GM06990 (cell line): ENCODE measurements at regions not wholly inside any gene's neighbourhood (a gene's known extent, or its start where the extent isn't known, plus 50 kb on each side); places are given as distances from the start of the nearest gene placed in this dataset.

Experiments used
- DNase-seq: peaks from one replicate; pipeline ENCODE4 v3.0.0-alpha.2; 2011; ENCODE audit not compliant: insufficient read length; ENCODE audit errors: extremely low read depth
- H3K27me3 ChIP-seq: replicated peaks from 2 replicates; pipeline ENCODE4 v1.6.0; 2011; ENCODE audit warnings: low read length; ENCODE audit not compliant: control insufficient read depth, insufficient read depth
- H3K36me3 ChIP-seq: 2 replicates; pipeline ENCODE4 v1.5.1; 2011; ENCODE audit warnings: low read length; ENCODE audit not compliant: control insufficient read depth, insufficient read depth
- H3K4me3 ChIP-seq: replicated peaks from 2 replicates; pipeline ENCODE4 v1.5.1; 2011; ENCODE audit warnings: low read depth, mild to moderate bottlenecking, control low read depth, low read length
- CTCF ChIP-seq: IDR thresholded peaks from 2 replicates; pipeline ENCODE4 v1.5.1; 2011; ENCODE audit warnings: low read length, control low read depth, mild to moderate bottlenecking, inconsistent platforms; ENCODE audit not compliant: insufficient read depth, poor library complexity, severe bottlenecking

GRCh38 chr3:59380146-59380545 is 330.3 kb upstream of the CFAP20DC start:
- Histone ChIP-seq H3K36me3 (no peaks in the 10 kb centered on the region), H3K4me3 (no peak overlapping the region), H3K27me3 (no peaks in the 10 kb centered on the region)
- no peak for TF ChIP-seq CTCF
- DNase-seq: no peak

- Histone ChIP-seq H3K4me3 (no peak overlapping the region), H3K27me3 (no peaks in the 10 kb centered on the region), H3K36me3 (no peaks in the 10 kb centered on the region)
- peak; percentile 7 for TF ChIP-seq CTCF
- peak; percentile 81 for DNase-seq
Observed at GRCh38 chr3:59374818-59375211, 325.0 kb upstream of the CFAP20DC start.

- no peak for DNase-seq
- no peaks in the 10 kb centered on the region for H3K36me3 ChIP-seq
- no peak overlapping the region for H3K4me3 ChIP-seq
- H3K27me3 ChIP-seq: no peaks in the 10 kb centered on the region
- TF ChIP-seq CTCF: no peak
Observed at GRCh38 chr3:59374091-59374817, 324.4 kb upstream of the CFAP20DC start.

- no peak for TF ChIP-seq CTCF
- H3K36me3 ChIP-seq: no peaks in the 10 kb centered on the region
- H3K27me3 ChIP-seq: no peaks in the 10 kb centered on the region
- H3K4me3 ChIP-seq: no peak overlapping the region
- no peak for DNase-seq
Observed at GRCh38 chr3:59372346-59372745, 322.5 kb upstream of the CFAP20DC start.

- no peaks in the 10 kb centered on the region for H3K36me3 ChIP-seq
- no peak for DNase-seq
- H3K4me3 ChIP-seq: no peak overlapping the region
- no peaks in the 10 kb centered on the region for H3K27me3 ChIP-seq
- TF ChIP-seq CTCF: no peak
Observed at GRCh38 chr3:59368900-59369675, 319.3 kb upstream of the CFAP20DC start.
